ENCODE measurements at regions not wholly inside any gene's neighbourhood (a gene's known extent, or its start where the extent isn't known, plus 50 kb on each side); places are given as distances from the start of the nearest gene placed in this dataset.

- H3K4me1 ChIP-seq: no peaks in the 10 kb centered on the region
- no peaks in the 10 kb centered on the region for H3K9me3 ChIP-seq
- no peaks in the 10 kb centered on the region for H3K36me3 ChIP-seq
- no peaks in the 10 kb centered on the region for H3K27me3 ChIP-seq
- no peak for ATAC-seq
- 82 to 84% methylated on average over 2 of the region's 2 CpGs for WGBS, 2 donors (ENCODE audit: low coverage in 1 of 2)
- H3K4me3 ChIP-seq: no peak overlapping the region
- H3K27ac ChIP-seq: no peak overlapping the region
- TF ChIP-seq CTCF (IDR thresholded peaks at IDR 0.05) (no peak), POLR2A (IDR thresholded peaks at IDR 0.05) (no peak), POLR2AphosphoS5 (IDR thresholded peaks at IDR 0.05) (no peak), EP300 (IDR thresholded peaks at IDR 0.05) (no peak)
Measured at GRCh38 chr12:88880051-88880450, 299.8 kb upstream of the KITLG start.

DNA sequence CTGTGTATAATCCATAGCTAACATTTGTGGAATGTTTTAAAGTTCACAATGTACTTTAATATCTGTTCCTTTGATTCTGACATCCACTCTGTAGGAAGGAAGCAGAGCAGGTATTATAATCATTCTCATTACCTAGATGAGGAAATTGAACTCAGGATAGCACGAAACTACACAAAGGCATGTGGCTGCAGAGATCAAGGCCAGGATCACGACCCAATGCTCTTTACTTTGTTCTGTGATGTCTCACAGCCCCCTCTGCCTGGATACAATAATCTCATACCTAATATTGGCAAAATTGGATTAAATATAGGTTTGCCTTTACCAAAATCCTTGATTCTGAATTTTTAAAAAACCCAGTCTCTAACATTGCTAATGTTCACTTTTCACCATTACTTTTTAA is 298.0 kb upstream of the KITLG start:
- TF ChIP-seq POLR2A (IDR thresholded peaks at IDR 0.05) (no peak), CTCF (IDR thresholded peaks at IDR 0.05) (no peak), POLR2AphosphoS5 (IDR thresholded peaks at IDR 0.05) (no peak), EP300 (IDR thresholded peaks at IDR 0.05) (no peak)
- ATAC-seq: no peak
- WGBS, 2 donors (ENCODE audit: low coverage in 1 of 2): 81 to 91% methylated on average over 2 of the region's 2 CpGs
- Histone ChIP-seq H3K27ac (no peak overlapping the region), H3K27me3 (no peaks in the 10 kb centered on the region), H3K9me3 (no peaks in the 10 kb centered on the region), H3K4me1 (no peaks in the 10 kb centered on the region), H3K36me3 (no peaks in the 10 kb centered on the region), H3K4me3 (no peak overlapping the region)

- no peaks in the 10 kb centered on the region for H3K9me3 ChIP-seq
- H3K27me3 ChIP-seq: no peaks in the 10 kb centered on the region
- no peak for TF ChIP-seq CTCF (IDR thresholded peaks at IDR 0.05)
- TF ChIP-seq POLR2AphosphoS5 (IDR thresholded peaks at IDR 0.05): no peak
- TF ChIP-seq POLR2A (IDR thresholded peaks at IDR 0.05): no peak
- no peak for TF ChIP-seq EP300 (IDR thresholded peaks at IDR 0.05)
- WGBS, 2 donors (ENCODE audit: low coverage in 1 of 2): 93 to 100% methylated on average over 2 of the region's 2 CpGs
- H3K27ac ChIP-seq: no peak overlapping the region
- ATAC-seq: no peak
- H3K36me3 ChIP-seq: no peaks in the 10 kb centered on the region
- H3K4me3 ChIP-seq: no peak overlapping the region
- H3K4me1 ChIP-seq: no peaks in the 10 kb centered on the region
Measured at GRCh38 chr12:88876857-88877256, 296.6 kb upstream of the KITLG start.

- Histone ChIP-seq H3K36me3 (no peaks in the 10 kb centered on the region), H3K27ac (no peak overlapping the region), H3K4me1 (peaks cover 0 to 16% (median 2%) of the 10 kb centered on the region in 3 donors), H3K9me3 (no peaks in the 10 kb centered on the region), H3K4me3 (no peak overlapping the region), H3K27me3 (no peaks in the 10 kb centered on the region)
- TF ChIP-seq POLR2A (IDR thresholded peaks at IDR 0.05): no peak
- no peak for TF ChIP-seq CTCF (IDR thresholded peaks at IDR 0.05)
- TF ChIP-seq POLR2AphosphoS5 (IDR thresholded peaks at IDR 0.05): no peak
- no peak for TF ChIP-seq EP300 (IDR thresholded peaks at IDR 0.05)
- WGBS, 2 donors (ENCODE audit: low coverage in 1 of 2): 24 to 27% methylated on average over 3 of the region's 3 CpGs
- ATAC-seq: no peak
Measured at GRCh38 chr12:88870000-88870737, 289.9 kb upstream of the KITLG start.

- H3K27me3 ChIP-seq: no peaks in the 10 kb centered on the region
- H3K4me3 ChIP-seq: no peak overlapping the region
- no peaks in the 10 kb centered on the region for H3K9me3 ChIP-seq
- H3K27ac ChIP-seq: no peak overlapping the region
- no peak for TF ChIP-seq EP300 (IDR thresholded peaks at IDR 0.05)
- no peak for TF ChIP-seq CTCF (IDR thresholded peaks at IDR 0.05)
- TF ChIP-seq POLR2AphosphoS5 (IDR thresholded peaks at IDR 0.05): peak; percentile 45
- no peak for TF ChIP-seq POLR2A (IDR thresholded peaks at IDR 0.05)
- H3K36me3 ChIP-seq: no peaks in the 10 kb centered on the region
- peaks cover 0 to 16% (median 2%) of the 10 kb centered on the region in 3 donors for H3K4me1 ChIP-seq
- peak; percentile 58 for ATAC-seq
Measured at GRCh38 chr12:88868050-88868449, 287.8 kb upstream of the KITLG start.

Measured in gastroesophageal sphincter (tissue), 4 donors.